T-helper 2 cell treated with Interferon-gamma antibody and Interleukin-4, amounts not matched to agents 5 μg/mL and 100 μg/mL, for 36 hours (primary cell): ENCODE measurements at regions not wholly inside any gene's neighbourhood (a gene's known extent, or its start where the extent isn't known, plus 50 kb on each side); places are given as distances from the start of the nearest gene placed in this dataset.

Source experiments
- DNase-seq: peaks from one replicate; pipeline ENCODE4 v3.0.0; 2021; ENCODE audit warnings: low spot score
- H3K27ac Mint-ChIP-seq: one replicate; pipeline ENCODE4 v1.8.0; 2021; ENCODE audit warnings: mild to moderate bottlenecking, mixed read lengths
- H3K27me3 Mint-ChIP-seq: one replicate; pipeline ENCODE4 v1.8.0; 2021; ENCODE audit warnings: low read depth, mixed read lengths
- H3K36me3 Mint-ChIP-seq: one replicate; pipeline ENCODE4 v1.8.0; 2021; ENCODE audit warnings: low read depth, mixed read lengths
- H3K4me1 Mint-ChIP-seq: one replicate; pipeline ENCODE4 v1.8.0; 2021; ENCODE audit warnings: low read depth, mixed read lengths
- H3K4me3 Mint-ChIP-seq: one replicate; pipeline ENCODE4 v1.8.0; 2022; ENCODE audit warnings: mild to moderate bottlenecking, moderate library complexity, mixed read lengths
- H3K9me3 Mint-ChIP-seq: one replicate; pipeline ENCODE4 v1.8.0; 2021; ENCODE audit warnings: mixed read lengths

DNA sequence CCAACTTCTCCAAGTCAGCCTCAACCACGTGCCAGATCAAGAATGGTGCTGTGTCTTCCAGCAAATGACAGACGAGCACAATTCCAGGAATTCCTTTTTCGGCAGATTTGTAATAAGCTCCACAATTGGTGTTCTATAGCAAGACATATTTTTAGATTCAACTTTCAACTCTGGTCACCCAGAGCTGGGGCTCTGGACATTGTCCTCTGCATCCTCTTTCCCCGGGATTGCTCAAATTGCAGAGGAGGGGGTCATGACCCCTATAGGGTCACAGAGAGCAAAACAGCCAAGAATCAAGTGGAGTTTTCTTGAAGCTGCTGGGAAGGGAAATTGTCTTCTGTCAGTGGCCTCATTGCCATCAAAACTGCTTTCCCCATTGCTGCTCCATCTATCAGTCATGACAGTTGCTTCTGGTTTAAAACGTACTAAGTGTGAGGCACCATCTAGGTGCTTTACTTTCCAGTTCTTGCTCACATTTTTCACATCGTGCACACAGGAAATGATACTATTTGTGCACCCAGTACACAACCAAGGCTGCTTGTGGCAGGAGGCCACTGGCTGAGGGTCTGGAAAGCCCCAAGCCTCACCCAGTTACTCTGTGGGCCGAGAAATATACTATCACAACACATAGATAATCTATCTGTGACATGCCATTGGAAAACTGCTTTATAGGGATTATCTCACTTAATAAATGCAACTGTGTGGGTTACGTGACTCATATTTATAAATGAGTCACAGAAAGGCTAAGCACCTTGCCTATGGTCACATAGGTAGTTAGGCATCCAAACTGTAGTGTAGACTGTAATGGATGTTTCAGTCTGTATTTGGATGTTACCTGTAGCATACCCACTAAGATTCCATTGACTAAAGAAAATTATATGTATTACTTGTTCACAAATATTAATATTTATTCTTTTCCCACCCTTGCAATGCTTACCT, 91.7 kb upstream of the PHOX2B start:
- Mint-ChIP-seq H3K27me3 (no peaks in the 10 kb centered on the region), H3K27ac (peak overlapping the region; percentile 60), H3K9me3 (peaks cover 8% of the 10 kb centered on the region), H3K36me3 (peaks cover 2% of the 10 kb centered on the region), H3K4me1 (peaks cover 6% of the 10 kb centered on the region), H3K4me3 (no peak overlapping the region)
- DNase-seq, result peak; percentile 42

GRCh38 chr4:41838590-41838989, 90.1 kb upstream of the PHOX2B start:
- no peak overlapping the region for H3K27ac Mint-ChIP-seq
- H3K36me3 Mint-ChIP-seq, result peaks cover 2% of the 10 kb centered on the region
- H3K9me3 Mint-ChIP-seq, result peaks cover 4% of the 10 kb centered on the region
- peaks cover 6% of the 10 kb centered on the region for H3K4me1 Mint-ChIP-seq
- H3K27me3 Mint-ChIP-seq, result no peaks in the 10 kb centered on the region
- no peak overlapping the region for H3K4me3 Mint-ChIP-seq
- no peak for DNase-seq

- peaks cover 9% of the 10 kb centered on the region for H3K4me1 Mint-ChIP-seq
- no peak overlapping the region for H3K4me3 Mint-ChIP-seq
- no peaks in the 10 kb centered on the region for H3K27me3 Mint-ChIP-seq
Measured at GRCh38 chr4:41835321-41835995, 86.9 kb upstream of the PHOX2B start.

DNA sequence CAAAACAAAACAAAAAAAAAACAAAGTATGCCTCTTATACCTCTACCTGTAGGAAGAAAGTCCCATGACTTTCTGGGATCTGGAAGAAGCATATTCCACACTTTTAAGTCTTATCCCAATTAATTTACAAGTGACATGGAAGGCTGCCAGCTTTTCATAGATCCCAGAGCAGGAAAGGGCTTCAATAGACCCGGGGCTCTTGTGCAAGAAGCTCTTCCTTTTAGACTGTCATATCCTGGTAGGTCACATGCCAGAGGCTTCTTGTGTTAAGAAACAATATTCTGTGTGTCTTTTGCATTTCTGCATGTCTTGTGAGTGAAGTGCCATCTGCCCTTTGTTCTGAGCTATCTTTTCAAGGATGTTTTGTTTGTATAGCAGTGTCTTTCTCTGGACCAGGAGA, 84.4 kb upstream of the PHOX2B start:
- no peak overlapping the region for H3K27ac Mint-ChIP-seq
- H3K4me1 Mint-ChIP-seq, result peaks cover 3% of the 10 kb centered on the region
- H3K4me3 Mint-ChIP-seq, result no peak overlapping the region
- peaks cover 2% of the 10 kb centered on the region for H3K36me3 Mint-ChIP-seq
- DNase-seq, result no peak
- H3K9me3 Mint-ChIP-seq, result peaks cover 4% of the 10 kb centered on the region
- H3K27me3 Mint-ChIP-seq, result peaks cover 3% of the 10 kb centered on the region

More at GRCh38 chr4:41835321-41835995, 86.9 kb upstream of the PHOX2B start:
- H3K27ac Mint-ChIP-seq, result no peak overlapping the region
- DNase-seq, result no peak
- peaks cover 4% of the 10 kb centered on the region for H3K9me3 Mint-ChIP-seq
- H3K36me3 Mint-ChIP-seq, result peaks cover 2% of the 10 kb centered on the region

DNA sequence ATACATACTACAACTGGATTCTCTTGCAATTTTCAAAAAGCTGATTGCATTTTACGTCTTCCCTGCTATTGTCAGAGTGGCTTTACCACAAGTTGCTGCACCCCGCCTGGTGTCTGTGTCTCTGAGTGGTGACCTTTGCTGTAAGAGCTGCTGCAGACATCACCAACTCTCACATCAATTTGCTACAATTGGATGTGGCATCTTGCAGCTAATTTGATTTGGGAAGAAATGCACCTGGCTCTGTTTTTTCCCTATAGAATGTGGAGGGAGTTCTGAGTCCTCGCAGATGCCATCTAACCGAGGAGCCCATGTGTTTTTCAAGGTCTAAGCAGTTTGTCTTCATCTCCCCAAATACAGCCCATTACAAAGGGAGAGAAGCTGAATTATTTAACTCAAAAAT, 73.8 kb upstream of the PHOX2B start:
- Mint-ChIP-seq H3K36me3 (no peaks in the 10 kb centered on the region), H3K27ac (no peak overlapping the region), H3K9me3 (no peaks in the 10 kb centered on the region), H3K4me3 (no peak overlapping the region), H3K27me3 (peaks cover 24% of the 10 kb centered on the region), H3K4me1 (no peaks in the 10 kb centered on the region)
- DNase-seq, result no peak

DNA sequence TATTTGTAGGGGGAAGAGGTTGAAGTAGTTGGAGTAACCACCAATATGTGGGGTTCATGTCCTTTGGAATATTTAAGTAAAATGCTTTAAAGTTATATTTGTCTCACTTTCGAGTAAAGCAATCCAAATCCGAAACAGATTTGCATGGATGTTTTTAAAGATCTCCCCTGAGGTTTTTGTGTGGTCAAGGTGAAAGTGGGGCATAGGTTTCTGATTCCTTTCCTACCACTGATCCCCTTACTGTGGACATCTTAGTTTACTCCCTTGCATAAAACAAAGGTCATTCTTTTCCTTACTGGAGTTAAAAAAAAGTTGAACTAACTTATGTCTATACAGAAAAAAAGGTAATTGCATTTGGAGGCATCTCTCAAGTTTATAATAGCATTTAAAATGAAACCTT, 71.9 kb upstream of the PHOX2B start:
- DNase-seq, result no peak
- no peaks in the 10 kb centered on the region for H3K9me3 Mint-ChIP-seq
- peaks cover 15% of the 10 kb centered on the region for H3K27me3 Mint-ChIP-seq
- no peaks in the 10 kb centered on the region for H3K4me1 Mint-ChIP-seq
- no peak overlapping the region for H3K4me3 Mint-ChIP-seq
- no peaks in the 10 kb centered on the region for H3K36me3 Mint-ChIP-seq
- no peak overlapping the region for H3K27ac Mint-ChIP-seq

GRCh38 chr4:41819621-41820020, 71.1 kb upstream of the PHOX2B start:
- Mint-ChIP-seq H3K27ac (no peak overlapping the region), H3K4me1 (no peaks in the 10 kb centered on the region), H3K36me3 (no peaks in the 10 kb centered on the region), H3K9me3 (no peaks in the 10 kb centered on the region), H3K27me3 (peaks cover 15% of the 10 kb centered on the region), H3K4me3 (no peak overlapping the region)
- DNase-seq, result no peak

GRCh38 chr4:41815473-41815872, 66.9 kb upstream of the PHOX2B start:
- H3K4me1 Mint-ChIP-seq, result no peaks in the 10 kb centered on the region
- H3K9me3 Mint-ChIP-seq, result no peaks in the 10 kb centered on the region
- DNase-seq, result no peak
- peaks cover 4% of the 10 kb centered on the region for H3K27me3 Mint-ChIP-seq
- no peak overlapping the region for H3K4me3 Mint-ChIP-seq
- H3K36me3 Mint-ChIP-seq, result no peaks in the 10 kb centered on the region
- H3K27ac Mint-ChIP-seq, result no peak overlapping the region

- Mint-ChIP-seq H3K4me3 (no peak overlapping the region), H3K36me3 (no peaks in the 10 kb centered on the region), H3K27ac (no peak overlapping the region), H3K9me3 (no peaks in the 10 kb centered on the region), H3K4me1 (no peaks in the 10 kb centered on the region), H3K27me3 (peaks cover 4% of the 10 kb centered on the region)
- no peak for DNase-seq
Measured at GRCh38 chr4:41814565-41814964, 66.0 kb upstream of the PHOX2B start.

- DNase-seq, result no peak
- no peak overlapping the region for H3K27ac Mint-ChIP-seq
- no peaks in the 10 kb centered on the region for H3K9me3 Mint-ChIP-seq
- H3K27me3 Mint-ChIP-seq, result peaks cover 6% of the 10 kb centered on the region
- H3K4me3 Mint-ChIP-seq, result no peak overlapping the region
- H3K4me1 Mint-ChIP-seq, result no peaks in the 10 kb centered on the region
- no peaks in the 10 kb centered on the region for H3K36me3 Mint-ChIP-seq
Measured at GRCh38 chr4:41806807-41807206, 58.3 kb upstream of the PHOX2B start.

- Mint-ChIP-seq H3K4me1 (no peaks in the 10 kb centered on the region), H3K27me3 (no peaks in the 10 kb centered on the region), H3K36me3 (no peaks in the 10 kb centered on the region), H3K27ac (no peak overlapping the region), H3K9me3 (no peaks in the 10 kb centered on the region), H3K4me3 (no peak overlapping the region)
- DNase-seq, result no peak
Measured at GRCh38 chr4:41802590-41802989, 54.1 kb upstream of the PHOX2B start.

- H3K36me3 Mint-ChIP-seq, result no peaks in the 10 kb centered on the region
- H3K4me3 Mint-ChIP-seq, result no peak overlapping the region
- no peaks in the 10 kb centered on the region for H3K9me3 Mint-ChIP-seq
- H3K4me1 Mint-ChIP-seq, result no peaks in the 10 kb centered on the region
- no peak overlapping the region for H3K27ac Mint-ChIP-seq
- DNase-seq, result no peak
- peaks cover 8% of the 10 kb centered on the region for H3K27me3 Mint-ChIP-seq
Measured at GRCh38 chr4:41799126-41799525, 50.6 kb upstream of the PHOX2B start.
